Nephron progenitor cell (in vitro differentiated cells): ENCODE measurements at regions not wholly inside any gene's neighbourhood (a gene's known extent, or its start where the extent isn't known, plus 50 kb on each side); places are given as distances from the start of the nearest gene placed in this dataset.

Experiments used
- DNase-seq: peaks from one replicate; pipeline ENCODE4 v3.0.0; 2021
- H3K27ac Mint-ChIP-seq: 2 replicates; pipeline ENCODE4 v1.8.0; 2021; ENCODE audit warnings: mild to moderate bottlenecking, moderate library complexity, mixed read lengths
- H3K27me3 Mint-ChIP-seq: 2 replicates; pipeline ENCODE4 v1.8.0; 2021; ENCODE audit warnings: mild to moderate bottlenecking, low read depth, mixed read lengths; ENCODE audit not compliant: poor library complexity
- H3K36me3 Mint-ChIP-seq: 2 replicates; pipeline ENCODE4 v1.8.0; 2021; ENCODE audit warnings: low read depth, mixed read lengths
- H3K4me1 Mint-ChIP-seq: 2 replicates; pipeline ENCODE4 v1.8.0; 2021; ENCODE audit warnings: mixed read lengths
- H3K4me3 Mint-ChIP-seq: 2 replicates; pipeline ENCODE4 v1.8.0; 2021; ENCODE audit warnings: mild to moderate bottlenecking, moderate library complexity, mixed read lengths
- H3K9me3 Mint-ChIP-seq: 2 replicates; pipeline ENCODE4 v1.8.0; 2021; ENCODE audit warnings: mild to moderate bottlenecking, moderate library complexity, mixed read lengths
- TF ChIP-seq, protein P1 (sequence below): fragments of 200-600 bp; sonication (generic); IDR thresholded peaks from 2 replicates; pipeline ENCODE4 v1.5.0; 2021; ENCODE audit warnings: antibody characterized with exemption

DNA sequence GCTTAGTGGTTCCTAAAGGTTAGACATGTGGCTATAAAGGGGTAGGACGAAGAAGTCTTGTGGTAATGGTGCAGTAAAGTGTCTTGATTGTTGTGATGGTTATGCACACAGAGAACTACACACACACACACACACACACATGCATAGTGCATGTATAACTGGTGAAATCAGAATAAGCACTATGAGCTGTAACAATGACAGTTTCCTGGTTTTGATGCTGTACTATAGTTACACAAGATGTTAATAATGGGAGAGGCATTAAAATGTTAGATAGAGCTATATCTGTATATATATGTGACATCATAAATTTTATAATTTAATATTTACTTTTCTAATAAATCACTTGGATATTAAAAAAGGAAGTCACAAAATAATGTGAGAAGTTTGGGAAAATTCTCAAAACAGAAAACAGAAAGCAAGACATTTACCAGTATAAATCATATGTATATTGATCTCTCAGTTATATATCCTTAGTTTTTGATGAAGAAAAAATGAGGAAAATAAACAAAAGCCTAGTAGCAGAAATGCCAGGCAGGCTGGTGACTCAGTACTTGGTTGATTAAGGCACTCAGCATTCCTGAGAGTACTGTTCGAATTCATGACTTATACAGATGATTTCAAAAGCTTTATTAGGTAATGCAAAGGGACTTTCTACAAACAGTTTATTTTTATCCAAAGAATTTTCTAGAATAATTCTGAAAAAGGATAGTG lies 350.5 kb upstream of the DAB2 start:
- Mint-ChIP-seq H3K36me3 (no peaks in the 10 kb centered on the region), H3K27me3 (no peaks in the 10 kb centered on the region), H3K9me3 (no peaks in the 10 kb centered on the region), H3K4me1 (no peaks in the 10 kb centered on the region), H3K4me3 (no peak overlapping the region), H3K27ac (no peak overlapping the region)
- TF ChIP-seq, protein P1, sequence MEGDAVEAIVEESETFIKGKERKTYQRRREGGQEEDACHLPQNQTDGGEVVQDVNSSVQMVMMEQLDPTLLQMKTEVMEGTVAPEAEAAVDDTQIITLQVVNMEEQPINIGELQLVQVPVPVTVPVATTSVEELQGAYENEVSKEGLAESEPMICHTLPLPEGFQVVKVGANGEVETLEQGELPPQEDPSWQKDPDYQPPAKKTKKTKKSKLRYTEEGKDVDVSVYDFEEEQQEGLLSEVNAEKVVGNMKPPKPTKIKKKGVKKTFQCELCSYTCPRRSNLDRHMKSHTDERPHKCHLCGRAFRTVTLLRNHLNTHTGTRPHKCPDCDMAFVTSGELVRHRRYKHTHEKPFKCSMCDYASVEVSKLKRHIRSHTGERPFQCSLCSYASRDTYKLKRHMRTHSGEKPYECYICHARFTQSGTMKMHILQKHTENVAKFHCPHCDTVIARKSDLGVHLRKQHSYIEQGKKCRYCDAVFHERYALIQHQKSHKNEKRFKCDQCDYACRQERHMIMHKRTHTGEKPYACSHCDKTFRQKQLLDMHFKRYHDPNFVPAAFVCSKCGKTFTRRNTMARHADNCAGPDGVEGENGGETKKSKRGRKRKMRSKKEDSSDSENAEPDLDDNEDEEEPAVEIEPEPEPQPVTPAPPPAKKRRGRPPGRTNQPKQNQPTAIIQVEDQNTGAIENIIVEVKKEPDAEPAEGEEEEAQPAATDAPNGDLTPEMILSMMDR = no peak
- no peak for DNase-seq

DNA sequence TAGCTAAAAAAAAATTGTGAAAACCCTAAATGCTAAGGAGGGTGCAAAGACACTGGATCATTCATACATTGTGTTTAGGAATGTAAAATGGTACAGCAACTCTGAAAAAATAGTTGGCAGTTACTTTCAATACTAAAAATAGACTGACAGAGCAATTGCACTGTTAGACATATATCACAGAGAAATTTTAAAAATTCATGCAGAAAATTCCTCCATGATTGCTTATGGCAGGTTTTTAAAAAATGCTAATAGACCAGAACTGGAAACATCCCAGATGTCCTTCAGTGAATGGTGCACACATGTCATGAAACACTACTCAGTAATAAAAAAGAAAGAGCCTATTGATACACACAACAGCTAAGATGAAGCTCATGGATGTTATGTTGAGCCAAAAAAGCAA lies 349.8 kb upstream of the DAB2 start:
- Mint-ChIP-seq H3K4me1 (no peaks in the 10 kb centered on the region), H3K27ac (no peak overlapping the region)

DNA sequence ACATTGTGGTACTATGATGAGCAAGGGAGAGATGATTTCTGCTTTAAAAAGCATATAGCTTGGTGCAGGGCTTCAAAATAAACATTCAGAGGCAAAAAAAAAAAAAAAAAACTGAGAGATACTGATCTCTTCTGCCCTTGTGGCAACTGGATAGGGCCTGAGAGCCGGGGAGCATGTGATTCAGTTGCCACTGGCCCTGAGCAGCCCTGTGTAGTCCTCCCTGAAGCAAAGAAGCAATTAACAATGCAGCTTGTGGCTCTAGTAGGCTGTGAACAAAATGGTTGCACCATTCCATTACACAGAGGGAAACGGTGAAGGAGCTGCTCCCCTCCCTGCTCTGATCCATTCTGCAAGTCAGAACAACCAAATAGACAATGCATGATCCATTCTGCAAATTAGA lies 347.5 kb upstream of the DAB2 start:
- H3K4me3 Mint-ChIP-seq = no peak overlapping the region
- H3K27me3 Mint-ChIP-seq = no peaks in the 10 kb centered on the region
- no peaks in the 10 kb centered on the region for H3K36me3 Mint-ChIP-seq
- no peaks in the 10 kb centered on the region for H3K4me1 Mint-ChIP-seq
- no peak overlapping the region for H3K27ac Mint-ChIP-seq
- no peak for DNase-seq
- no peaks in the 10 kb centered on the region for H3K9me3 Mint-ChIP-seq
- TF ChIP-seq, protein P1 = no peak

More for the DNA sequence above, 349.8 kb upstream of the DAB2 start:
- H3K36me3 Mint-ChIP-seq = no peaks in the 10 kb centered on the region
- no peak for DNase-seq
- TF ChIP-seq, protein P1 = no peak
- H3K4me3 Mint-ChIP-seq = no peak overlapping the region
- H3K27me3 Mint-ChIP-seq = no peaks in the 10 kb centered on the region
- H3K9me3 Mint-ChIP-seq = no peaks in the 10 kb centered on the region

DNA sequence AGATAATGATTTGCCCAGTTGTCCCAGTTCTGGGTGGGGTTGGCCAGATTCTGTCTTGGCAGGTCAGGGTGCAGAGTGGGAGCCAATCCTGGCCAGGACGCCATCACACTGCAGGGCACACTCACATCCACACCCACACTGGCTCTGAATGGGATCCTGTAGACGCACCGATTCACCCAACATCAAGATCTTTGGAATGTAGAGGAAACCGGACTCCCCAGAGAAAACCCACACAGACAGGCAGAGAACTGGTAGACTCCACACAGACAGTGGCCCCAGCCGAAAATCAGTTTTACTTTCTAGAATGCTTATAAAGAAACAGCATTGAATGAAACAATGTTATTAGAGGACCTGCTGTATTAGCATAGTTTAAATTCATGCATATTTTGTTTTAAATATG lies 343.1 kb upstream of the DAB2 start:
- TF ChIP-seq, protein P1 = no peak
- Mint-ChIP-seq H3K4me1 (no peaks in the 10 kb centered on the region), H3K9me3 (no peaks in the 10 kb centered on the region), H3K36me3 (no peaks in the 10 kb centered on the region), H3K27me3 (no peaks in the 10 kb centered on the region), H3K4me3 (no peak overlapping the region), H3K27ac (no peak overlapping the region)
- no peak for DNase-seq

DNA sequence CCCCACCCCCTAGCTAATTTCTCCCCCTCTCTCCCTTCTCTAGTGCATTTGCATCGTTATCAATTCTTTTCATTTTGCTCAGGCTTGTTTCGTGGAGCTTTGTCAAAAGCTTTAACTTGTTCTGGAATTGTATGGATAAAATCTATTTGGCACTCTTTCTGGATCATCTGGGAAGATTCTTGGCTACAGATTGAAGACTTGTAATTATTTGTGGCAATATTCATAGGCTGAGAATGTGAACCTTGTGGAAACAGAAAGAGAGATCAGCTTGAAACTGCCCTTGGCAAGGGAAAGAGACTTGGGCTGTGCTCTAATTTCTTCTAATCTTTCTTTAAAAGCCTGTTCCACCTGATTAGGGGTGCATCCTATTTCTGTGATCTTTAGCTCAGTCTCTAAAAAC lies 340.6 kb upstream of the DAB2 start:
- Mint-ChIP-seq H3K27me3 (no peaks in the 10 kb centered on the region), H3K27ac (no peak overlapping the region), H3K36me3 (no peaks in the 10 kb centered on the region), H3K9me3 (no peaks in the 10 kb centered on the region), H3K4me3 (no peak overlapping the region), H3K4me1 (no peaks in the 10 kb centered on the region)
- TF ChIP-seq, protein P1 = no peak
- DNase-seq = no peak

DNA sequence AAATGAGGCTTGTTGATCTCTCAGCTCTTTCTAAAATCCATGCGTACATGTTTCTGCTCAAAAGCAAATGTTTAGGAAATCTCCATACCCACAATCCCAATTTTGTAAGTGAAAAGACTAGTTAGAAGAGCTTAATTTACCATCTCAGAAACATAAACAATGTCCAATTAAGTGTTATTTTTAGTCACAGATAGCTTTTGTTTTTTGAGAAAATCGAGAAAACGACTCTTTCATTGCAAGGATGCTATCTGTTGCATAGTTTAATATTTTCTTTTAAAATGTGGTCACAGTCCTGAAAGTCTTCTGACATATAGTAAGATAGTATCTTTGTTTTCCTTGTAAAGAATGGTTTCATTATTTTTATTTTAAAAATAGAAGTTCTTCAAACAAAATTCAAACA lies 338.0 kb upstream of the DAB2 start:
- H3K27ac Mint-ChIP-seq = no peak overlapping the region
- no peaks in the 10 kb centered on the region for H3K27me3 Mint-ChIP-seq
- H3K4me3 Mint-ChIP-seq = no peak overlapping the region
- H3K4me1 Mint-ChIP-seq = no peaks in the 10 kb centered on the region
- no peak for DNase-seq
- no peaks in the 10 kb centered on the region for H3K9me3 Mint-ChIP-seq
- no peaks in the 10 kb centered on the region for H3K36me3 Mint-ChIP-seq
- TF ChIP-seq, protein P1 = no peak
